NCI-H2227 treated with DMSO at 0.1 percent for 48 hours (cell line): ENCODE measurements at regions not wholly inside any gene's neighbourhood (a gene's known extent, or its start where the extent isn't known, plus 50 kb on each side); places are given as distances from the start of the nearest gene placed in this dataset.
"Not testable (repeated sequence)": the region's sequence is repeated elsewhere in the genome, so short reads cannot be mapped to it uniquely, and the experiment has no call there.

Experiments
- DNase-seq: peaks from one replicate; lab custom pipeline; 2025; lab: John Stamatoyannopoulos, UW

GRCh38 chr16:77067900-77068299 lies 123.1 kb upstream of the MON1B start:
- DNase-seq: peak; percentile 23

DNA sequence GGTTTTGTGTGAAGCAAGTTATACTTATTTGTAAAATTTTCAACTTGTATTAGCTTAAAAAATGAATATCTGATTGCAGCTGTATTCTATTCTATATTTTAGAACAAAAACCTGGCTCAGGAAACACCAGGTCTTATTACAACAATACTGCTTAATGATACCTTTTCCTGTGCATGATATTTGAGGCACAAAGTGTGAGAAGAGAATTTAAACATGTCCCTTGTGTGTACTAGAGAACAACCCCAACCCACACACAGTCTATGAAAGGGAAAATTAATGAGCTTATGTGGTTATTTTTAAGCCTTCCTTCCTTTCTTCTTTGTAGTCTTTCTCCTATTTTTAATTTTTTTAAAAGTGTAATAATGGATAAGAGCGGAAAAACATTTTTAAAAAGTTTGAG lies 122.6 kb upstream of the MON1B start:
- no peak for DNase-seq

DNA sequence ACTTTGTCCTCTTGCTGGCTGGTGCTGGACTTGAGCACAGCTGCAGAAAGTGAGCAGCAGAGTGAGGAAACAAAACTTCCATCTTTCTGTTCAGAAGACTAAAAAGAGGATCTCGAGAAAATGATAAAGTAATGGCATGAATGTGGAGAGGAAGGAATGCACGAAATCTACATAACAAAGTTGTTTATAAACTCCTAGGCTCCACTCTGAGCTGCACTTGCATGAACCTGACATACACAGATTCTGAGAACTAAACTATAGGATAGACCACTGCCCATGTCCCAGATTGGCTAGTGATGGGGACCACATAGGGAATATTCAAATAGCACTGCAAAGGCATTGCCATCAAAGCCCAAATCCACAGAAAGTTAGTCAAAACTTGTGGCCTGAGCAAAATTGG lies 121.1 kb upstream of the MON1B start:
- no peak for DNase-seq

DNA sequence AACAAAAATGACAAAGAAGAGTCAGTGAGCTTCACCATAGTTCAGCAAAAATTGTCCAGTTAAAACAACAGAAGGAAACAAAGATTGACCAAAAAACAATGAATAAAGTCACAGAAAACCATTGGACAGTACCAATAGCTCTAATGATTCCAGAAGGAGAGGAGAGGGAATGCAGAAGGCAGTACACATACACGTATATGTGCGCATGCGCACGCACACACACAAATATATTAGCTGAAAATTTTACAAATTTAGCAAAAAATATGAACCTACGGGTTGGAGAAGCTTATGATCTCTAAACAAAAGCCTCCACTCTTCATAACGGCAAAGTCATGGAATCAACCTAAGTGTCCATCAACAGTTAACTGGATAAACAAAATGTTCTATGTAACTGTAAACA lies 120.3 kb upstream of the MON1B start:
- DNase-seq: no peak

DNA sequence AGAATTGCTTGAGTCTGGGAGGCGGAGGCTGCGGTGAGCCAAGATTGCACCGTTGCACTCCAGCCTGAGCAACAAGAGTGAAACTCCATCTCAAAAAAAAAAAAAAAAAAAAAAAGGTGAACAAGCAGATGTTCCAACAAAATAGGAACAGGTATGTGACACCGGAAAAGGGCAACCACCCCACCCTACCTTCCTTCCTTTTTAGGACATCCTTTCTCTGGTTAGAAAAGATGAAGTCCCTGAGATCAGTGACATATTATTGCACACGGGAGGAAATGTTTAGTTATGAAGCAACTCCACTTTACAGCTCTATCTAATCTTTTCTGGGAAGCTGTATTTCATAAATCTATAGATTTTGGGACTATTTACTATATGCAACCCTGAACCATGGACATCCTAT lies 114.2 kb upstream of the MON1B start:
- DNase-seq: no peak

DNA sequence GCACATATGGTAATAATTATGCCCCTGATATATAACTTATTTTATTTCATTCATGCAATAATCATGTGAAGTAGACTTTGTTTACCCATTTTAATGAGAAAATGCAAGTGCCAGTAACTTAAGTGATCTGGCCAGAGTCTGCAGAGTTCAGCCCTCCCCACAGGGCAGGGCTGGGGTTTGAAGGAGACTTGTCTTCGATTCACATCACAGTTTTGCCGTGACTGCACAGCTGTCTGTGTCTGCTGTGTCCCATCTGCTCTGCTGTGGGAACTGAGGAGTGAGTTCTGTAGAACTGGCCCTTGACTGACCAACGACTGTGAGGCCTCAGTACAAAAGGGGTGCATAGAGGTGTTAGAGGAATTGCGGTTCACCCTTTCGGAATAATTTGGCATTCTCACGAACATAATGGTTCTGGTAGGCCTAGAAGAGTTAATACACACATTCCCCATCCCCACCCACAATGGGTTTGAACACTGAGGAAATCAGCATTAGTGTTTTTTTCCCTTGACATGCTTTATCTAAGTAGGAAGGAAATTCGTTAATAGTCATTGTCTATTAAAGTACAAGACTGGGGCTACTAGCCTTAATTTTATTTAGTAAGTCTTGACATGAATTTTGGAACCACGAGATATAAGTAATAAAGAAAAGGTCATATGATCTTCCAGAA lies 113.6 kb upstream of the MON1B start:
- no peak for DNase-seq

DNA sequence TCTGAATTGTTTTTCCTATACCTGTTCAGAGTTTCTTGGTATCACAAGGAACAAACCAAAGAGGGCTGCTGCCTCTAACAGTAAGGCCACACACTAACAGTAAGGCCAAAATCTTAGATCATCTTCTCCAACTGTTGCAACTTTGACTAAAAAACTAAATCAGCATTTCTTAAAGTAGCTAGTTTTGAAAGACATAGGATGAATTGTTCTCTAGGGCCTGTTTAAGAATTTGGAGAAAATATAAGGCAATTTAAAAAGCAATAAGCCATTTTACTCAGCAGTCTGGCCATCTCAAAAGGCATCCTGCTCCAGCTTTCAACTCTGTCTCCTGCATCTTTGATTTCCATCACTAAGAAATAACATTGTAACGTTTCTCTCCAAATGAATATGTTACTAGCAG lies 105.0 kb upstream of the MON1B start:
- DNase-seq: no peak

- peak; percentile 3 for DNase-seq
Measured at GRCh38 chr16:77090062-77090461, 100.9 kb upstream of the MON1B start.

- no peak for DNase-seq
Measured at GRCh38 chr16:77093309-77093708, 97.7 kb upstream of the MON1B start.

DNA sequence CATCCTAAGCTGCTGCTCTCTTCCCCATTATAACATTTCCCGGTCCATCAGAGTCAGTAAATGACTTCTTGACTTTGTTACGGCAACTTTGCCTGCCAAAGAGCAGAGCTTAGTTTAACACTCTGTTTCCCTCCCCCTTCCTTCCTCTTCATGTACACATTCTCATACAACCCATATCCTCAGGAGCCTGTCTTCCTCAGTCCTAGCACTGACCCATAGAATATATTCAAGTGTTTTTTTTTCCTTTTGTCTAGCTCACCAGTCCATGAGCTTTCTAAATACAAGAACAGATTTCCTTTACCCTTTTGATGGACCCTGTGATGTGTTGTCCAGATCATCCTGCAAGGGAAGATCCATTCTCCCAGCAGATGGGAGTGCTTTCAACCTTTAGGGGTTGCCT lies 97.0 kb upstream of the MON1B start:
- DNase-seq: no peak

DNA sequence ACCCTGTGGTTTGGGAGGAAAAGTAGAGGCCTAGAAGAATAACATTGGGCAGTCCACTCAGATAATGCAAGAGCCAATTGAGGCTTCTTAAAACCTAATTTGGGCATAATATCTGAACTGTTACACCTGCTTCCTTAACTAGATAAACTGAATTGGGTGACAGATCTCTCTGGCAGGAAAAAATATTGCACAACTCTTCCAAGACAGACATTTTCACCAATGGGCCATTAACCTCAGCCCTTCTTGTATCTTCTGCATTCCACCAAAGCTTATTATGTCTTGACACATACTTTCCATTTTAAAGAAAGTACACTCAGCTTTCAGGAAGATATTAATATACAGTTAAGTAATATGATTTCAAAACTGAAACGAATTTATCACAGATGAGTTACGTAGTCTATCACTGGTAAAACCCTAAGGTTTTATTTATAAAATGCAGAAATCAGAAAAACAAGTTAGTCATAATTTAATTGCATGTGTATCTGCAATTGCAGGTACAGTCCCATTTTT lies 79.9 kb upstream of the MON1B start:
- DNase-seq: no peak

GRCh38 chr16:77112746-77113145 lies 78.2 kb upstream of the MON1B start:
- no peak for DNase-seq

DNA sequence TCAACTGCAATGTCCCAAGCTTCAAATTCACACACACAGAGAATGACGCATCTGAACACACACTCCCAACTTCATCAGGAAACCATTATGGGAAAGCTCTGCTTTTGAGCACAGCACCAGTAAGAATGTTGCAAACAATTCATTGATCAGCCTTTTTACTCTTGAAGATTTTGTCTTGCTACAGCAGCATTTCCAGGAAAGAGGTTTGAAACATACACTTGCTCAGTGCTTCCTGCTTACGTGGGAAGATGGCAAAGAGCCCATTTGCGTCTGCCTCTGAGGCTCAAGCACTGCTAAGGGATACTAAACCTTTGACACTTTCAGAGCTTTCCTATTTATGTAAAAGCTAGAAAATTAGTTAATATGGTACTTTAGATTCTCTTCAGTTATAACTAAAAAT lies 77.2 kb upstream of the MON1B start:
- no peak for DNase-seq

DNA sequence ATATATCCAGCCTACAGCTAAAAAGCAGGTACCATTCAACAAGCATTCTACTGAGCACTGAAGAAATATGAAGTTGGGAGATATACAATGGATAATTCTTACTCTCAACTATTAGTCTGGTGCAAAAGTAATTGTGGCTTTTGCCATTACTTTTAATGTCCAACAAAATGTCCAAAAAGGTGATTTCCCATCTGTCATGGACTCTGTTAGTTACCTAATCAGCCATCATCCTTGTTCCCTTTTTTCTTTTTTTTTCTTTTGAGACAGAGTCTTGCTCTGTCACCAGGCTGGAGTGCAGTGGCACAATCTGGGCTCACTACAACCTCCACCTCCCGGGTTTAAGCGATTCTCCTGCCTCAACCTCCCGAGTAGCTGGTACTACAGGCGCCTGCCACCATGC lies 76.6 kb upstream of the MON1B start:
- not testable (repeated sequence) for DNase-seq

DNA sequence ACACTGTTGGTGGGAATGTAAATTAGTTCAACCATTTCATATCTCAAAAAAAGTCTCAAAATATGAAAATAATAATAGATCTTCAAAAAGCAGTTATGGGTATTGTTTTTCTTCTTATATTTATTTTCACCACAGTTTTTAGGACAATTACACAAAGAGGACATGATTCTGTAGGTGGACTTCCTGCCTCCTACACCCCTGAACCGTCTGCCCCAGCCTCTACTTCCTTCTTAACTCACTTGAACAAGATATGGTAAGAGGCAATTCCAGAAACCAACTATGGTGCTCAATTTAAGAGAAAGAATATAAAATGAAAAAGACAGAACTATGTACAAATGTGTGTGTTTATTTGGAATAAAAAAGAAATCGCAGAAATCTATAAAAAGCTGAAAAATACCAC lies 74.1 kb upstream of the MON1B start:
- no peak for DNase-seq

DNA sequence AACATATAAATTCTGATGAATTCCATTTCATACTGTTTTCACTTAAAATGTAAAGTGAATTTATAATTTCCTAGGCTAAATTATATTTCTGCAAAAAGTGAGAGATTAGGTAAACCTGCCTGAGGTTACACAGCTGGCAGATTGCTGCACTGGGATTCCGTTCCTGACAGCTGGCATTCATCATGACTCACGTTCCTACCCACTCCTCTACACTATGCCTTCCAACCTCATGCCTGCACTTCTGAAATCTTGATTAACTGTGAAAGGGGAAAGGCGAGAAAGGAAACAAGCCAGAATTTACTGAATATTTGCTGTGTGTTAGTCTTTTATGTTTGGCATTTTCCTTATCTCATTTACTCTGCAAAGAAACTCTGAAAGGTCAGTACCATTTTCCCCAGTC lies 73.3 kb upstream of the MON1B start:
- no peak for DNase-seq

- no peak for DNase-seq
Measured at GRCh38 chr16:77131398-77131797, 59.6 kb upstream of the MON1B start.

DNA sequence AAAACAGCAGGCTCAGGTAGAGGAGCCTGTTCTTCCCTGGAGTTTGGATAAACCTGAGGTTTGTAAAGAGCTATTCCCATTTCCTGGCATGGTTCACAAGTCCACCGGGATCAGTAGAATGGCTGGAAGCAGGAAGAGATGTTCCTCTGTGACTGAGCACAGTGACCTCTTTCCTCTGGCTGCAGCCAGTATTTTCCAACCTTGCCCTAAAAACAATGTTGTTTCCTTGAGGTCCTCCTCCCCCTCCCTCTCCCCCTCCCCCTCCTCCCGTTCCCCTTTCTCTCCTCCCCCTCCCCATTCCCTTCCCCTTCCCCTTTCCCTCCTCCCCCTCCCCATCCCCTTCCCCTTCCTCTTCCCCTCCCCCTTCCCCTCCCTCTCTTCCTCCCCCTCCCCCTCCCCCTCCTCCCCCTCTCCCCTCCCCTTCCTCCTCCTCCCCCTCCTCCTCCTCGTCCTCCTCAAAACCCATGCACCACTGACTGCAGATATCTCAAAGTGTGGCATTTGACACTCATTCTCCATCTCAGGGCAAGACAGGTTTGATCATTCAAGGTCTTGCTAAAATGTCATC lies 58.9 kb upstream of the MON1B start:
- no peak for DNase-seq

- no peak for DNase-seq
Measured at GRCh38 chr16:77133706-77134105, 57.3 kb upstream of the MON1B start.

GRCh38 chr16:77137045-77137444 lies 53.9 kb upstream of the MON1B start:
- DNase-seq: no peak
